Right renal cortex interstitium (tissue), 3 donors: ENCODE measurements at regions not wholly inside any gene's neighbourhood (a gene's known extent, or its start where the extent isn't known, plus 50 kb on each side); places are given as distances from the start of the nearest gene placed in this dataset.
A peak's percentile ranks its signal among the peaks of the same experiment; 100 is the strongest.

Experiments
- DNase-seq, 3 donors: peaks; one replicate each; pipeline ENCODE4 v3.0.0-alpha.2; 2013; ENCODE audit warnings: low read depth in 3 of 3, low spot score in 2 of 3

- no peak for DNase-seq
These were observed 225.1 kb upstream of the MANEA start for GRCh38 chr6:95352064-95352795.

GRCh38 chr6:95354551-95354950, 222.8 kb upstream of the MANEA start:
- DNase-seq: no peak

- no peak for DNase-seq
These were observed 219.8 kb upstream of the MANEA start for GRCh38 chr6:95357380-95358020.

DNA sequence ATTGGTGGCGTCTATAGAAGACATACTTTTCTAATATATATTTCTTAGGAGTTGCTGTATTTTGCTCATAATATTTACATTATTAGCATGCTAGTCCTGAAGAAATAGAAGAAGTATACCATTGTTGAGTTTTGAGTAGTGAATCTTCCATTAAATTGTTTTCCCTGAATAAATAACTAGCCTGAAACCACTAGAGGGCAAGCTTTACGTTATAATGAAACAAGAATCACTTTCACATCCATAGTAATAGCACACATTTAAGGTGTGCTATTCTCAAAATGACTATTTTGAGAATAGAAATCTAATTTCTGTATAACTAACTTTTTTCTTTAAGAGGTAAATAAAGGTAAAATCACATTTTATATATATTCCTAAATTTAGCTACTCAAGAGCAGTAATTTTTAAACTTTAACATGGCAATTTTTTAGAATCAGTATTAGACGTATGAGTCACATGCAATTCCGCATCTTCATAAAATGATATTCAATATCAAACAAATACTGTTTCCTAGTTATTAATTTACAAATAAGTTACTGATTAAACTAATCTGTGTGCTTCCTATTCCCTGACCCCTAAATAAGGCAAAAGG, 213.2 kb upstream of the MANEA start:
- DNase-seq: no peak

- DNase-seq: no peak
These were observed 211.9 kb upstream of the MANEA start for GRCh38 chr6:95365454-95365853.

- no peak for DNase-seq
These were observed 210.9 kb upstream of the MANEA start for GRCh38 chr6:95366414-95366813.

GRCh38 chr6:95383878-95384277, 193.5 kb upstream of the MANEA start:
- DNase-seq: no peak

GRCh38 chr6:95384988-95385387, 192.3 kb upstream of the MANEA start:
- DNase-seq: no peak

GRCh38 chr6:95387845-95388244, 189.5 kb upstream of the MANEA start:
- DNase-seq: no peak

GRCh38 chr6:95404777-95405176, 172.6 kb upstream of the MANEA start:
- no peak for DNase-seq

GRCh38 chr6:95408111-95408510, 169.2 kb upstream of the MANEA start:
- DNase-seq: no peak

DNA sequence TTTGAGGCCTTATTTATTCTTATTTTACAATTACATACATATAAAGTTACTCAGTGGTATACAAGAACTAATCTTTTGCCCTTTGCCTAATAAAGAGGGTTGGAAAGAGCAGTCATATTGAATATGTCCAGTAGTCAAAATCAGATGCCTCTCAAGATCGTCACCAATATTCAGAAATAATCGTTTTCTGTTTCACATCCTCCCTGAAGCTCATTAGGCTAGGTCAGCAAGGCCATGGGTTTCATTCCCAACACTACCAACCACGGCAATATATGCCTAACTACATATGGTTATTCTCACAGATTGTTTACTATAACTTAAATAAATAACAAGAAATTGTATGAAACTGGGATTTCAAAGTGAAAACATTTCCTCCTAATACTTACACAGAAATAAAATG, 167.2 kb upstream of the MANEA start:
- DNase-seq: no peak

DNA sequence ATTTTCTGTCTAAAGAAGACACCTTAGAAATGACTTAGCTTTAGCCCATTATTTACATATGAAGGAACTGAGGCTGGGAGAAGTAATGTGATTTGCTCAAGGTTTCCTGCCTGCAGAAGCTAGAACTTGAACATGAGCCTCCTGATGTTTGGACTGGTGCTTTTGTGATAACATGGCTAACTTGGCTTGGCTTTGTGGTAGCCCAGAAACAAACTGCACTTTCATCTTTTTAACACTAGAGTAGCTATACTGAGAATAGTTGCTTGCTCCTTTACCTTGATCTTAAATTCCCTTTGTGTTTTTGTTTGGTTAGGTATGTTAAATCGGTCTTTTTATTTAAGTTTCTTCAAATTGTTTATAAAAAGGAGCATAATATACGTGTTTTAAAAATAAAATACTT, 163.5 kb upstream of the MANEA start:
- DNase-seq: no peak

DNA sequence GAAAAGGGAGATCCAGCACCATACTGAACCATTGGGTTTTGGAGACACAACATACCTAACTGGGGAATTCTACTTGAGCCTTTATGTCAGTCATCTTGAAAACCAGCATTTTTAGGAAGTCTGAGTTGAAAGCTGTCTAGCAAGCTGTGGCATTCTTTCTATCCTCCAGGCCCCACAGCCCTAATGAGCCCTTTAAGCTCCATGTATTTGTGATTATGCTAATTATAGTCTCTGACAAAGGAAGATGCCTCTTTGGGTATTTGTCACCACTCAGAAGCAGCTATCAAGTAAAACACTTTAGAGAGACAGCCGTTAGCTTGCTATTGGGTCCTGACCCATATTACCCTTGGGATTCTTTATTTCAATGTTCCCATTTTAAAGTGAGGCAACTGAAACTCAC, 159.5 kb upstream of the MANEA start:
- no peak for DNase-seq

DNA sequence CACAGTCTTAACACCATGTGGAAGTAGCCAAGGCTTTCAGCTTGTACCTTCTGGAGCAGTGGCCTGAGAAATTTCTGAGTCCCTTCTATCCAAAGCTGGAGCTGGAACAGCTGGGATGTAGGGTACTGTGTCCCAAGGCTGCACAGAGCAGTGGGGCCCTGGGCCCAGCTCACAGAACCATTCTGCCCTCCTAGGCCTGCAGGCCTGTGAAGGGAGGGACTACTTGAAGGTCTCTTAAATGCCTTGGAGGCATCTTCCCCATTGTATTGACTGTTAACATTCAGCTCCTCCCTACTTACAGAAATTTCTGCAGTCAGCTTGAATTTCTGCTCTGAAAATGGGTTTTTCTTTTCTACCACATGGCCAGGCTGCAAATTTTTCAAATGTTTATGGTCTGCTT, 156.5 kb upstream of the MANEA start:
- DNase-seq: no peak

DNA sequence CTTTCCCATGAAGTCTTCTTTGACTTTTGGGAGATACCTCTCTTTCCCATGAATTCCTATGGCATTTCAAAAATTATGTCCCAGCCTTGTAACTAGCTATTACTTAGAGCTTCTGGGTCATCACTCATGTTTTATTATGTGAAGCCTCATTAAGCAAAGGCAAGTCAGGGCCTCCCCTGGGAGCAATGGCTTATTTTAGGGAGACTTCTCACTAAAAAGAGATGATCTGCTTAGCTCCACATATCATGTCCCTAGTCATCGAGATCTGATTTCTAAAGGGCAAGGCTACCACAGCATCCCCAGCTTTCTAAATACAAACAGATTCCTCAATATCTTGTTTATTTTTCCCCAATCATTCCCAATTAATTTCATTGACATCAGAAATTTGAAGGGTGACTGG, 154.0 kb upstream of the MANEA start:
- peak in 1 of 3 donors; percentile 7 for DNase-seq

DNA sequence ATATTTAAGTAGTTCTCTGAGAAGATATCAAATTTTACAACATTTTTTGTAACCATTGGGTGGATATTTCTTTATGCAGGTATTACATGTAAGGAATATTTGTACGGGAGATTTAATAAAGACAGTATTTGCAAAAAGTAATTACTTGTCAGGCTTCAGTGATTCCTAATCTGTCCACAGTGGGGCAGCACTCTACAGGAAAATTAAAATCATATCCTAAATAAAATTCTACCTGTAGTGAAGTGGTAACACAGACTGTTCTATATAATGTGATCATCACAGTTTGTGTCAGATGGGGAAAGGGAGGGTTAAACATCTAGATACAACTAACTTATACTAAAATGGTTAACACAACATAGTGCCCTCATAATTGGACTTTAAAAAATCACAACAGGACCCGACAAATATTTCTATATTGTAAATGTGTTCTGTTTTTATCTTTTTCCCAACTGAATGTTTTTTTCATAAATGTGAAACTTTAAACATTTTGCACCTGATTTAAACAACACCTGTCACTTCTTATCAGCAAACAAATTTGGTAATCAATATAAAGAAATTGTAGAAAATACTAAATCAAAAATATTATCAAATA, 145.6 kb upstream of the MANEA start:
- peak in 2 of 3 donors; percentile 12 to 16 for DNase-seq

- no peak for DNase-seq
These were observed 137.6 kb upstream of the MANEA start for GRCh38 chr6:95439741-95440140.

DNA sequence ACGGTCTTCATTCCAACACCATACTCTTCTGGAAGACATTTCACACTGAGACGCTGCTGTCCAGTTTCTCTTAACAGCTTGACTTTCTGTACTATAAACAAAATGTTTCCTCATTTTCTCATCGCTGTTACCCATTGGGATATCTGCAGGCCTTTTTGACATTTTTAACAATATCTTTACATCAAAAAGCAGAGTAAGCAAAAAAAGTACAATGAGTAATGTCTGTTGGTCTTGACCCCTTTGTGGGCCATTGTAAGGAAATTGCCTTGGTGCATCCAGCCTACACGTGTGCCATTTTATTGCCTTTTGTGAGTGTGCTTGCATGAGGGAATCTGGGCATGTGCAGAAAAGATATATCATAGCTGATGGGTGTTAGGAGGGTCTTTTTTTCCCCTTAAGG, 129.1 kb upstream of the MANEA start:
- DNase-seq: no peak

GRCh38 chr6:95469511-95469910, 107.8 kb upstream of the MANEA start:
- no peak for DNase-seq

- no peak for DNase-seq
These were observed 98.4 kb upstream of the MANEA start for GRCh38 chr6:95478941-95479340.

GRCh38 chr6:95487817-95488216, 89.5 kb upstream of the MANEA start:
- no peak for DNase-seq
